MM.1S (cell line): ENCODE measurements at regions not wholly inside any gene's neighbourhood (a gene's known extent, or its start where the extent isn't known, plus 50 kb on each side); places are given as distances from the start of the nearest gene placed in this dataset.

Experiments
- EZH2phosphoT487 ChIP-seq: fragments of 300-600 bp; sonication (generic); IDR thresholded peaks from 2 replicates; pipeline ENCODE4 v1.6.1; 2018; ENCODE audit warnings: antibody characterized with exemption, low read length
- TF ChIP-seq, protein P1 (sequence below): fragments of 300-600 bp; sonication (generic); IDR thresholded peaks from 2 replicates; pipeline ENCODE4 v1.5.1; 2016; ENCODE audit warnings: antibody characterized with exemption, low read length, mixed read lengths

- no peak for TF ChIP-seq EZH2phosphoT487
- TF ChIP-seq, protein P1, sequence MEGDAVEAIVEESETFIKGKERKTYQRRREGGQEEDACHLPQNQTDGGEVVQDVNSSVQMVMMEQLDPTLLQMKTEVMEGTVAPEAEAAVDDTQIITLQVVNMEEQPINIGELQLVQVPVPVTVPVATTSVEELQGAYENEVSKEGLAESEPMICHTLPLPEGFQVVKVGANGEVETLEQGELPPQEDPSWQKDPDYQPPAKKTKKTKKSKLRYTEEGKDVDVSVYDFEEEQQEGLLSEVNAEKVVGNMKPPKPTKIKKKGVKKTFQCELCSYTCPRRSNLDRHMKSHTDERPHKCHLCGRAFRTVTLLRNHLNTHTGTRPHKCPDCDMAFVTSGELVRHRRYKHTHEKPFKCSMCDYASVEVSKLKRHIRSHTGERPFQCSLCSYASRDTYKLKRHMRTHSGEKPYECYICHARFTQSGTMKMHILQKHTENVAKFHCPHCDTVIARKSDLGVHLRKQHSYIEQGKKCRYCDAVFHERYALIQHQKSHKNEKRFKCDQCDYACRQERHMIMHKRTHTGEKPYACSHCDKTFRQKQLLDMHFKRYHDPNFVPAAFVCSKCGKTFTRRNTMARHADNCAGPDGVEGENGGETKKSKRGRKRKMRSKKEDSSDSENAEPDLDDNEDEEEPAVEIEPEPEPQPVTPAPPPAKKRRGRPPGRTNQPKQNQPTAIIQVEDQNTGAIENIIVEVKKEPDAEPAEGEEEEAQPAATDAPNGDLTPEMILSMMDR, result no peak
These were observed 743.8 kb downstream of the TAF11L14 start for GRCh38 chr5:18378066-18378465.
